B cell (primary cell): ENCODE measurements at regions not wholly inside any gene's neighbourhood (a gene's known extent, or its start where the extent isn't known, plus 50 kb on each side); places are given as distances from the start of the nearest gene placed in this dataset.

ENCODE experiments used
- EZH2 ChIP-seq: IDR thresholded peaks from 2 replicates; pipeline ENCODE4 v1.6.1; 2012; ENCODE audit warnings: borderline replicate concordance, low read depth, mild to moderate bottlenecking, moderate library complexity, low read length; ENCODE audit not compliant: insufficient read depth, poor library complexity, severe bottlenecking
- TF ChIP-seq, protein P1 (sequence below): fragments of 200-600 bp; IDR thresholded peaks from one replicate; pipeline ENCODE4 v1.8.0; 2022; ENCODE audit warnings: antibody characterized with exemption, mild to moderate bottlenecking

- TF ChIP-seq, protein P1, sequence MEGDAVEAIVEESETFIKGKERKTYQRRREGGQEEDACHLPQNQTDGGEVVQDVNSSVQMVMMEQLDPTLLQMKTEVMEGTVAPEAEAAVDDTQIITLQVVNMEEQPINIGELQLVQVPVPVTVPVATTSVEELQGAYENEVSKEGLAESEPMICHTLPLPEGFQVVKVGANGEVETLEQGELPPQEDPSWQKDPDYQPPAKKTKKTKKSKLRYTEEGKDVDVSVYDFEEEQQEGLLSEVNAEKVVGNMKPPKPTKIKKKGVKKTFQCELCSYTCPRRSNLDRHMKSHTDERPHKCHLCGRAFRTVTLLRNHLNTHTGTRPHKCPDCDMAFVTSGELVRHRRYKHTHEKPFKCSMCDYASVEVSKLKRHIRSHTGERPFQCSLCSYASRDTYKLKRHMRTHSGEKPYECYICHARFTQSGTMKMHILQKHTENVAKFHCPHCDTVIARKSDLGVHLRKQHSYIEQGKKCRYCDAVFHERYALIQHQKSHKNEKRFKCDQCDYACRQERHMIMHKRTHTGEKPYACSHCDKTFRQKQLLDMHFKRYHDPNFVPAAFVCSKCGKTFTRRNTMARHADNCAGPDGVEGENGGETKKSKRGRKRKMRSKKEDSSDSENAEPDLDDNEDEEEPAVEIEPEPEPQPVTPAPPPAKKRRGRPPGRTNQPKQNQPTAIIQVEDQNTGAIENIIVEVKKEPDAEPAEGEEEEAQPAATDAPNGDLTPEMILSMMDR: no peak
- no peak for TF ChIP-seq EZH2
Measured at GRCh38 chr15:87490666-87491065, 765.9 kb downstream of the NTRK3 start.
